Liver (tissue), 3 donors: ENCODE measurements at regions not wholly inside any gene's neighbourhood (a gene's known extent, or its start where the extent isn't known, plus 50 kb on each side); places are given as distances from the start of the nearest gene placed in this dataset.

Experiments
- CTCF ChIP-seq: fragments of 150-350 bp; IDR thresholded peaks from 2 replicates; pipeline ENCODE4 v1.5.1; 2017; ENCODE audit warnings: improper control_type of control experiment, low read depth, low read length; ENCODE audit not compliant: missing input control
- FOXA1 ChIP-seq: IDR thresholded peaks from 2 replicates; pipeline ENCODE4 v1.6.1; 2016; ENCODE audit warnings: antibody characterized with exemption
- GABPA ChIP-seq, 2 donors: IDR thresholded peaks in 1 of 2; conservative IDR thresholded peaks in 1 of 2; 2 replicates each; pipeline ENCODE4 v1.6.1; 2016; ENCODE audit warnings: antibody characterized with exemption in 2 of 2, mild to moderate bottlenecking in 1 of 2, moderate library complexity in 1 of 2
- RAD21 ChIP-seq, 2 donors: IDR thresholded peaks; 2 replicates each; pipeline ENCODE4 v1.6.1; 2016; ENCODE audit warnings: antibody characterized with exemption in 2 of 2, mild to moderate bottlenecking in 2 of 2
- SP1 ChIP-seq: IDR thresholded peaks from 2 replicates; pipeline ENCODE4 v1.6.1; 2018; ENCODE audit warnings: antibody characterized with exemption, mild to moderate bottlenecking
- TAF1 ChIP-seq: conservative IDR thresholded peaks from 2 replicates; pipeline ENCODE4 v1.6.1; 2016; ENCODE audit warnings: antibody characterized with exemption, mild to moderate bottlenecking
- donor health status: healthy.
- donor health status: healthy.

DNA sequence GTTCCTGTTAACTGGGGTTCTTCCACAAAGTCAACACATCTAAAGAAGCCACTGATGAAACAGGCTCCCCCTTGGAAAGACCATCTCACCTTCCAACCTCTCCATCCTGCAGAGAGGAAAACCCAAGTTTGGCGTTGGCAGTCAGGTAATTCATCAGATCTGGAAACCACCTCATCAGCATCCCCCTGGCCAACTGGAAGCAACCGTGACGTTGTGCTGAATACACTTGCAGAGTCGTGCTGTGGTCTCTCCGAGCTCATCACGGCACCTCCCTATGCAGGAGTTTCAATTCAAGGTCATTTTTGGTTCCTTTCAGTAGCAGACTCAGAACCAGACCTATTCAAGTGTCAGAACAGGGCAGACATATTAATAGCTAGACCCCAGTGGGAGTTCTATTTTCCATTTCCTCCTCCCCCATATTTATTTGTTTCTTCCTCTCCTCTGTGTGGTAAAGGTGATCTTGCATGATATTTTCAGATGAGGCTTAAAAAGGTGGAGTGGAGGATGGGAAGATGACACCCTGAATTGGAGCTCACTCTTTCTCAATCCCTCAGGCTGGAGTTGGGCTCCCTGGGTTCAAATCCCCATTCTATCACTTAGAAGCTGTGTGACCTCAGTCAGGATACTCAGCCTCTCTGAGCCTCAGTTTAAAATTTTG lies 149.1 kb upstream of the ADO start:
- TF ChIP-seq CTCF, result no peak
- TF ChIP-seq FOXA1, result no peak
- TF ChIP-seq RAD21 (IDR thresholded peaks at IDR 0.05), result no peak
- TF ChIP-seq TAF1, result no peak
- no peak for TF ChIP-seq SP1
- no peak for TF ChIP-seq GABPA (IDR thresholded peaks at IDR 0.05 in 1 of 2, conservative IDR thresholded peaks at IDR 0.05 in 1 of 2)
